Right forelimb (tissue), 1 donor: ENCODE measurements at regions not wholly inside any gene's neighbourhood (a gene's known extent, or its start where the extent isn't known, plus 50 kb on each side); places are given as distances from the start of the nearest gene placed in this dataset.

Experiments used
- DNase-seq: peaks from one replicate; pipeline ENCODE4 v3.0.0-alpha.2; 2018

DNA sequence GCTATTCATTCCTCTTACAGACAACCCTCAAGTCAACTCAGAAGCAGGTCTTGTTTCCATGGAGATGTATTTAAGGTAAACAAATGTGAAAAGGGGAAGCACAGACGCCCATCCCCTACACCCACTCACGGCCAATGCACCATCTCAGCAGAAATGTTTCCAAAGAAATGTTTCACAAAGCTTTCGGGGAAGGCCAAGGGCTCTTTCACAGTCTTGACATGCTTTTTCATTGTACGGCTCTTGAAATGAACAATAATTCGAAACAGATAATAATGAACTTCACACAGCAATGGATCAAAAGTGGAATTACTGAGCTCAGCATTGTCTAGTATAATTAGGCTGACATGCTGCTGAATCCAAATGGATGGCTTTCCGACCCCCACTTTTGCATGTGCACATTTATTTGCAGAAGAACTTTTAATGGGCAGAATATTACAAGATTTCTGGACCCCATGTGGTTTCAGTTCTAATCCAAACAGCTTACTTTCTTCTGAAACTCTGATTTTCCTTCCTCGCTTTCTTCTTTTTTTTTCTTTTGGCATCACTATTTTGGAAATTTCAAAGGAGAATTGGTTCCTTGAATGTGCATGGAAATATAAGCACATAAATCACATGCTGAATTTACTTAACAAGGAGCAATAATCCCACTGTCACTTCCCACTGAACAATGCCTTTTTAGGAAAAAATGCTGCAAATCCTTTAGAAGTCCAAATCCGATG lies 160.9 kb downstream of the SMIM20 start:
- DNase-seq: peak; percentile 61

DNA sequence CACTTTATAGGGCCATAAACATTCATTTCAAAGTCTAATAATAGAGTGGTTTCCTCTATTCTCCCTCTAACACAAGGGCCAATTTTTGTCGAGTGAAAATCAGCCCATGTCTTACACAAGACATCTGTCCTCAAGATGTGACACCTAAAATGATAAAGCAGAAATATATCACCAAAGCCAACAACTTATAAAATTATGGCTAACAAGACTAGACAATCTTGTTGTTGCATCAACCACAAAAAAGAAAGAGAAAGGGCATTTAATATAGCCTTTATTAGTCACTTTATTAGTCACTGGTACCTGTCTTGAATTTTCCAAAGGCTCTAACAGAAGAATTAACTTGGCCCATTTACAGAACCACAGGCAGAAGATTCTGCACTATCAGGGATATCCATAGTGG lies 161.6 kb downstream of the SMIM20 start:
- DNase-seq: no peak

DNA sequence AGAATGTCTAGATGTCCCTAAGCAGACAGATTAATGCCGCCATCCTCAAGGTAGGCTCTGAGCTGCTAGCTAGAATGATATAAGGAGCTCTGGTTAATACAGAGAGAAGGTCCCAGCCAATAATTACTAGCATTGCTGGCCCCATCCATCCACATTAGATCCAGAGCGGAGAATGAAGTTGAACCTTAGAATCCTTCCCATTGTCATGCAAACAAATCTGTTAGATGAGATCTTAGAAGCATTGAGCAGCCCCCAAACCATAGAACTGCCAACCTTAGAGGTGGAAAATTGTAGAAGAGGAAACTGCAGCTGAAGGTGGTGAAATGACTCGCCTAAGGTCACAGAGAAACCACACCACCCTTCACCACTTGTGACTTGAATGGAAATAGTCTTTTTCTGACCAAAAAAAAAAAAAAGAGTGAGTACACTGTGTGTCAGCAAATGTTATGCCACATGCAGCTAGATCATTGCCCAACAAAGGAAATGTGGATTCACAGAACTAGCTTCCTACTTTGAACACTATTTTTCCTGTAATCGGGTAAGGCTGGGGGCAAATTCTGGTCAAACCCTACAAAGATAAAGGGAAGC lies 162.1 kb downstream of the SMIM20 start:
- DNase-seq: no peak

DNA sequence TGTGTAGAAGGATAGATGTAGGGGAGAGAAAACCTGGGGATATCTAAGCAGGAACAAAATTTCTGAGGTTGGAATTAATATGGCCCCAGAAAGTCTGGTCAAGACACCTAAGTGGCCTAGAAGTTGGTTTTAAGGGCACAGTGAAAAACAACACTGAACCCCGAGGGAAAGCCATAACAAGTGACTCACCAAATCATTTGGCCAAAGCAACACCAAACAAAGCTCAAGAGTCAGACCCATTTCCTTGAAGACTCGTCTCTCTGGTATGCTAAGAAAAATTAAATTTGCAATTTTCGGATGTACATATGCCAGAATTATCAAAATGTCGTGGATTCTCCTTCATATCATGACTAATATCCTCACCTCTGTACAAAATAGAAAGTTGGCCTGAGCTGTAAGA lies 162.9 kb downstream of the SMIM20 start:
- no peak for DNase-seq

DNA sequence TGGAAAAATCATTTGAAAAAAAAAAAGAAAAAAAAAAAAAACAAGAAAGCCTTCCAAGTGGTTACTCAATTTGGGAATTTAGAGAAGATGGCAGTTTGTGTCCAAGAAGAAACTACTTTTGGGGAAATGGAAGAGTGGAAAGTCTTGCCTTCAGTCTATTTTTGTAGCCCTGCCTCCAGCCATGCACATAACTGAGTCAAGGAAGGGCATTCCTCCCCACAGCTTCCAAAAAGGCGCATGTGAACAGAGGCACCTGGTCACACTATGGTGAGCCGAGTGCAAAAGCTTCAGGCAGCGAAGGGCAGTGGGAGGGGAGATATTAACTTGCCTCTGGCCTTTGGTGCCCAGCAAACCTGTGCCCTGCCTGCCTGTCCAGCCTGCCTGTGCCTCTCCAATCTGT lies 163.7 kb downstream of the SMIM20 start:
- no peak for DNase-seq

DNA sequence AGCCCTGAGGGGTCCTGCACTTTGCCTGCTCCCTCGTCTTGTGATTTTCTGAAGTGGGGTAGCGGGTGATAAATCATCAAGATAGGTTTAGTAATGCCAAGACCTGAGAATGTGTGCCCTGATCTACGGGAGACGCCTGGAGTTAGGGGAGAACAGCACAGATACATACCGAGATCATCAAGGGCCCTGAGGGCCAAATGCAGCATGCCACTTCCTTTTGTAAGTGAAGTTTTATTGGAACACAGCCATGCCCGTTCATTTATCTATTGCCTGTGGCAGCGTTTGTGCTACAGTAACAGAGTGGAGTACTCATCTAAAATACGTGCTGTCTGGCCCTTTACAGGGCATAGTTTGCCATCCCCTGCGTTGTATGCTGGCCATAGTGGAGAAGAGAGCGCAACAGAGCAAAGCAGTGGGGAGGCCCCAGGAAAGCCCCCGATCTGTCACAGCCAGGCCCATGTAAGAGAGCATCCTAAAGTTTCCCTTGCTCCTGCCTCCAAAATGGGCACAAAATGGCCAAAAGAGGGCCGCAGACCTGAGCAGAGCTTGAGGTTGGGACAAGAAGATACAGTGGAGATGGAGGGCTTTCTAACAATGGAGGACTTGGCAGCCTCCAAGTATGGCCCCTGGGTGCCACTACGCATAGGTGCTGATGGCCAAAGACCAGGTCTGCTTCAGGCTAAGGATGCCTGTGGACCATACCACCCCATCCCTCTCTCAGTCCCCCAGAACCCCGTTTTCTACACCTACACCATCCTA lies 167.0 kb downstream of the SMIM20 start:
- no peak for DNase-seq

DNA sequence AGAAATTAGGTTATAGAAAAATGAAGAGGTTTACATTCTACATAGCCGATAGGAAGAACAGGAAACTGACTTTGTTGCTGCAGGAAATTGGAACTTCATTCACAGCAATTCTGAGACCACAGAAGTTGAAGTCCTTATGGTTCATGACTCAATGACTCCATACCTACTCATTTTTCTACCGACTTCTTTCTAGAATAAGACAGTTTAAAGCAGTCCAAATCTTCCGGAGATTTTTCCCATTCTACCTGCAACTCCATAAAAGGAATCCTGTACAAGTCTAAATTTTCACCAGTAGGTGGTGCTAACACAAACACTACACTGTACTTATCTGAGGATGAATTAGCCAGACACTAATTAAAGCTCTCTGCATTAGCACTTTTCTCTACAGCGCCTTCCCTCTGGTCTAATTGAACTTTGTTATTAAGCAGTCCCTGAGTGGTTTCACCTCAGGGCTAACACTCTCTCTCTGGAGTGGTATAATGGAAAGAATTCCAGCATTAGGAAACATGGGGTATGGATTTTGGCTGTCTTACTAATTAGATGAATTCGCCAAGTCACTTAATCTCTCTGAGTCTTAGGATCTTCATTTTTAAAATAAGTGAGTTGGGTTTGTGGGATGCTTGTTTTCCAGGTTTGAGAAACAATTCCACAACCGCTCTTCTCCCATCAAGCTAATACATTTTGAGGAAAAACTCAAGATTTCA lies 167.9 kb downstream of the SMIM20 start:
- no peak for DNase-seq

DNA sequence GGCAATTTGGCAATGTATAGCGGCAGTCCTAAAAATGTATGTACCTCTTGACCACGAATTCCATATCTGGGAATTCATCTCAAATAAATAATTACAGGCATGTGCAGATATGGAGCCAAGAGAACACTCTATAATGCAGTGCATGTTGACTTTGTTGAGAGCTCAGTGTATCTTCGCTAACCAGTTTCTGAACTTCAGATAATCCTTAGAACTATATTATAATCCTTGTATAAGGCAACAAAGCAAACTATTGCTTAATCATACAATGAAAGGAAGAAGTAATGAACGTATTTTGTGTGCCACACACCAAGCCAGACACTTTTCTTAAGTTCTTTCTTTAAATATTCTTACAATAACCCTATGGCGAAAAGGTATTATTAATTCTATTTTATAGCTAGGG lies 168.5 kb downstream of the SMIM20 start:
- DNase-seq: no peak

DNA sequence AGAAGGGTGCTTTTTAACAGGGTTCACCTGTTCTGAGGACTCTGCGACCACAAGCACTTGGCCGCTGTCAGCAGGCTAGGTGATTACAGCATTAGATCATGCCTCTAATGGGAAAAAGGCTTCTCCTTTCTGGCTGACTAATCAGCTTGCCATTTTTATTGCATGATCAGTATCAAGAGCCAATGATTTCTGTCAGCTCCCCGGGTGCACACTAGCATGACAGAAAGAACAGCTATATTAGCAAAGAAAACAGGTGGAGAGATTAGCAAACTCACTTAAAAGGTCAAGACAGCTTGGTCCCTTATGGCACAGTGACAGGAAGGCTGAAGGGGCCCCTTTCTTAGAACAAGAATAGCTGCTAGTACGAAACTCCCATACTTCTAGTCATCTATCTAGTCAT lies 170.0 kb downstream of the SMIM20 start:
- DNase-seq: no peak

DNA sequence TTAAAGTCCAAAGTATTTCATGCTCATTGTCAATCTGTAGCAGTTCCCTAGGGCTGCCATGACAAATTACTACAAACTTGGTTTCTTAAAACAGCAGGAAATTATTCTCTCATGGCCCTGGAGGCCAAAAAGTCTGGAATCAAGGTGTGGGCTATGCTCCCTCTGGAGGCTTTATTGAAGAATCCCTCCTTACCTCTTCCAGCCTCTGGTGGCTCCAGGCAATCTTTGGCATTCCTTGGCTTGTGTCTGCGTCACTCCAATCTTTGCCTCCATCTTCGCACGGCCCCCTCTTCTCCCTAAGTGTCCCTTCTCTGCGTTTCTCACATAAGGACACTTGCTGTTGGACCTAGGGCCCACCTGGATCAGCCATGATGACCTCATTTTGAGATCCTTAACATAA lies 170.4 kb downstream of the SMIM20 start:
- no peak for DNase-seq

DNA sequence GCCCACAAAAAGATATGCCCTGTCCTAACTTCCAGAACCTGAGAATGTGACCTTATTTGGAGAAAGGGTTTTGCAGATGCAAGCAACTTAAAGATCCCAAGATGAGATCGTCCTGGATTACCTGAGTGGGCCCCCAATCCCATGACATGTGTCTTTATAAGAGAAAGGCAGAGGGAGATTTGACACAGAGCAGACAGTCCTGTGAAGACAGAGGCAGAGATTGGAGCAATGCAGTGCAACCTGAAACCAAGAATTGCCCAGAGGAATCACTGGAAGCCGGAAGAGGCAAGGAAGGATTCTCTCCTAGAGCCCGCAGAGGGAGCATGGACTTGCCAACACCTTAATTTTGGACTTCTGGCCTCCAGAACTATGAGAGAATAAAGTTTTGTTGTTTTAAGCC lies 171.5 kb downstream of the SMIM20 start:
- DNase-seq: no peak

DNA sequence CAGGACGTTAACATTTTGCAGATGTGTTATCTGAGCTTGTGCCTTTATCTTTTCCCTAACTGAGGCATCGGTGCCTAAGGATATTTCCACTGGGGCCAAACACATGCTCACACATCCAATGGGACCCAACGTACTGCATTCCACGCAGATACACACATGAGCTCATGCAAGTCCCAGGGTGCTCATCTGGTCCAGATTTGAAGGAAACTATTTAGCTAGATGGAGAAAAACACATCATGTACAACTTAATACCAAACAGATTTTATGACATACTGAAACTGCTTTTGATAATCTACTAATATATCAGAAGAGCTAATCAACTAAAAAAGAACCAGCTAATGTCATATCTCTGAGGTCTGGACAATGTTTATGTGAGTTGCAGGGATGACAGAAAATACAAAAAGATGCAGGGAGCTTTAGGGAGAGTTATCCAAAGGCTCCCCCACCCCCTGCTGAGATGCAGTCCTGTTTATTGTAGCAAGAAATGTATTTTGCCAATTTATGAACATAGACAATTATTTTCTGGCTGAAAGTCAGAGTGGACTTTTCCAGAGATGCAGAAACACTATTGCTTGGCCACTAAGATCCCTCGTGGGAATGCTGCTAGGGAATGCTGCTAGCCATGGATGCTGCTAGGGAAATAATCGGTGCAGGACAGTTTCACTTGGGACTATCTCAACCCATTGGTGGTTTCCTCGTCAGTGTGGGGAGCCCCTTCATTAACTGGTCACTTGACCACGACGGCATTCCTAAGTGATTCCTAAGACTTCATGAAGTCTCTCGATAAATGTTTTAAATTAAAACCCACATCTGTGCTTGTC lies 172.8 kb downstream of the SMIM20 start:
- no peak for DNase-seq

DNA sequence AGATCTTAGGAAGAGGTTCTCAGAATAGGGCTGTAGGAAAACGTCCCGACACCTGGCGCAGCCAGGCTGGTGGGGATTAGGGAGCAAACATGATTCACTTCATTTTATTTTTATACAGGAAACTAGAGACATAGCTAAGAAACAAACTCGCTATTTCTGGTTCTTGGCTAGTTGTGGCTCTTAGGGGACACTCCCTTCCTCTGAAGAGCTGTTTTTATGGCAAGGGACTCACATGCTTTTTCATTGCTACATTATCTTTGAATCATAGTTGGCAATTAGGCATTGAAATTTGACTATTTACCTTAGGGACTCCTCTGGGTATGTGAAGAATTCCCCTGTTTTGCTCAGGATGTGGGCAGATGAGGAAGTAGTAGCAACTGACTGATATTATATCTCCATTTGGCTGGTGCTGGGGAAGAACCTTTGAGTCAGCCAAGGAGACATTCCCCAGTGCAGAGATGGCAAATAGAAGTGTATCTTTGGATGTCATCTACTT lies 174.5 kb downstream of the SMIM20 start:
- DNase-seq: no peak

DNA sequence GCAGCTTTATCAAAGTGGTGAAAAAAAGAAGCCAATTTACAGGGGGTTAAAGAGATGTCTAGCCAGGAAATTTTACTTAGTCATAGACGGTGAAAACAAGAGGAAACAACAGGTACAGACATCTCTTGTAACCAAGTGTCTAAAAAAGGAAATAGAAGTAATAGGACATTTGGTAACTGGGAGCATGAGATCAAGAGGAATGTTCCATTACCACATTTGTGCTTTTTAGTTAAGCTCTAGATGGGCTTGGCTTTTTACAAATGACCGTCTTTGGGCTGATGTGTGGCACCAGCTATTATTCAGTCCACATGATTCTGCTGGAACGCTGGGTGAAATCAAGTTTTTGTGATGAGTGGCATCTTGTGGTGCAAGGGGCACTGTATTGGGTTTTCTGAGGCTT lies 179.5 kb downstream of the SMIM20 start:
- DNase-seq: no peak

DNA sequence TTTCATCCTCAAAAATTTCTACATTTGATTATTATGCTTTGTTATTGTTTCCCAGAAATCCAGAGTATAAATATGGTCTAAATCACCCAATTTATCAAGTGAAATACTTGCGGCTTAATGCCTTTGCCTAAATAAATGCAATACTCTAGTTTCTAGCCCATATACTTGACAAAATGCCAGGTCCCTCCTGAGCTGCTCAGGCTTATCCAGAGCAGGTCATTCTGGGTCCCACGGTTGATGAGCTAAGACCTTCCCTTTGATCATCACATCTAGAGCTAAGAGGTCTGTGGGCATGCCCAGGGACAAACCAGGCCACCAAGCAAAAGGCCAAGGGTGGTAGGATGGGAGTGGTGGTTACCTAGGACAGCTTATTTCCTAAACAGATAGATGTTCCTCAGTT lies 180.1 kb downstream of the SMIM20 start:
- DNase-seq: no peak

DNA sequence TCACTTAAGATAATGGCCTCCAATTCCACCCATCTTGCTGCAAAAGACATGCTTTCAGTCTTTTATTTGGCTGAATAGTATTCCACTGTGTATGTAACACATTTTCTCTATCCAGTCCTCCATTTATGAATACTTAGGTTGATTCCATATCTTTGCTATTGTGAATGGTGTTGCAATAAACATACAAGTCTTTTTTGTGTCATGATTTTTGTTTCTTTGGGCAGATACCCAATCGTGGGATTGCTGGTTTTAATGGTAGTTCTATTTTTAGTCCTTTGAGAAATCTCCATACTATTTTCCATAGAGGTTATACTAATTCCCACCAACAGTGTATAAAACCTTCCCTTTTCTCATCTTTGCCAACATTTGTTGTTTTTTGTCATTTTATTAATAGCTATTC lies 180.9 kb downstream of the SMIM20 start:
- DNase-seq: no peak

DNA sequence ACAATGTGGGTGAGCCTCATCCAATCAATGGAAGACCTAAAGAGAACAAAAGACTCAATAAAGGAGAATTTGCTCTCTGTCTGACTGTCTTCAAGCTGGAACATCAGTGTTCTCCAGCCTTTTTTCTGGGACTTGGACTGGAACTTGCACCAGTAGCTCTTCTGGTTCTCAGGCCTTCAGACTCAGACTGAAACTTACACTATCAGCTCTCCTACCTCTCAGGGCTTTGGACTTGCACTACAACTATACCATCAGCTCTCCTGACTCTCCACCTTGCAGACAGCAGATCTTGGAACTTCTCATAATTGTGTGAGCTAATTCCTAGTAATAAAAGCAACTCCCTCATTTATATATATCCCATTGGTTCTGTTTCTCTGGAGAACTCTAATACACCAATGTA lies 185.9 kb downstream of the SMIM20 start:
- no peak for DNase-seq

DNA sequence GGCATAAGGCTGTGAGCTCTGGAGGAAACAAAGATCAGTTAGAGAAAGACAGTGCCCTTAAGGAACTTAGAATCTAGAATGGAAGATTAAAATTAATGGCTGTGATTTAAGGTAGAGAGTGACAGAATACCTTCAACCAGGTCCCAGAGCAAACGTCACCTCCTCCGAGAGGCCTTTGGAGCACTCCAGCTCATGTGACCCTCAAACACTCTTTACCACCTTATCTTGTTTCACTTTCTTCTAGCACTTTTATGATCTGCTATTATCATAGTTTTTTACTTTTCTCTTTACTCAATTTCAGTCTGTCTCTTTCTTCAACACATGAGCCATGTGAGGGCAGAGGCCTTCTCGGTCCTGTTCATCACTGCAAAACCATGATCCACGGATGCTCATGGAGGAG lies 187.0 kb downstream of the SMIM20 start:
- DNase-seq: no peak

DNA sequence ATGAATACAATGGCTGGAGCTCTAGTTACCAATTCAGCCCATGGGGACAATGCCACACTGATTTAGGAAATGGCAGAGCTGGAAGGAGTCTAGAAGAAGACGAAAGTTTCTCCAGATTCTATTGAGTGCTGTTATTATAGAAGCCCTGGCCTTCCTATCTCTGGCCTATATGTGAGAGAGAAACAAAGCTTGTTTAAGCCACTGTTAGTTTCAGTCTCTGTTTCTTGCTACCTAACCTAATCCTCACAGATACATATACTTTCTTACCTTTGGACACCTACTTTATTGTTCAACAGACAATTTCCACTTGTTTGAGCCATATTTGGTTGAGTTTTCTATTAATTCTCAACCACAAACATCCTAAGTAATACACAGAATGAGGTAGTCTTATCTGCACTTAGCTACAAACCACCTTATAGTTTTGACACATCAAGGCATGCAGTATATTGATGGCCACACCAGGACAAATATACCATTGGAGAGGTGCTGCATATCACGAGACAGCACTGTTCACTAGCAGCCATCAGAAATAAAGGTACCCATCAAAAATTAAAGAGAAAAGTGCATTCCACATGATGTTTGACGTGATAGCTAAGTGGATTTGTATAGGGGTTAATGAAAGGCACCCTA lies 190.2 kb downstream of the SMIM20 start:
- DNase-seq: no peak

DNA sequence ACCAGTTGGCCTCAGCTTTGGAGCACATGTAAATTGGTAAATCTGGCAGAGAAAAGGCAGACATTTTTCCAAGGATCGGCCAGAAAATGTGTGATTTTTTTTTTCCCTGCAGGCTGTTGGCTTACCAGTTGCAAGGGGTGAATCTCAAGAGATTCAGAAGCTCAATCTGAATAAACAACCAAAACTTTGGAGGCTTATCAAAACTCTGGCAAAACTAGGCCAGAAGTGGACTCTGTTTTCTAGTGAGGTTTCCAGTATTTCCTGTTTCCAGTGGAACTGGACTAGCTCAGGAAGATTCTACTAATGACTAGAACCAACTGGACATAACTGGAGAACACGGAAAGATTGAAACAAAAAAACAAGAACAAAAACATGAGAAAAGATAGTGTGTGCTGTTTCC lies 191.3 kb downstream of the SMIM20 start:
- no peak for DNase-seq

DNA sequence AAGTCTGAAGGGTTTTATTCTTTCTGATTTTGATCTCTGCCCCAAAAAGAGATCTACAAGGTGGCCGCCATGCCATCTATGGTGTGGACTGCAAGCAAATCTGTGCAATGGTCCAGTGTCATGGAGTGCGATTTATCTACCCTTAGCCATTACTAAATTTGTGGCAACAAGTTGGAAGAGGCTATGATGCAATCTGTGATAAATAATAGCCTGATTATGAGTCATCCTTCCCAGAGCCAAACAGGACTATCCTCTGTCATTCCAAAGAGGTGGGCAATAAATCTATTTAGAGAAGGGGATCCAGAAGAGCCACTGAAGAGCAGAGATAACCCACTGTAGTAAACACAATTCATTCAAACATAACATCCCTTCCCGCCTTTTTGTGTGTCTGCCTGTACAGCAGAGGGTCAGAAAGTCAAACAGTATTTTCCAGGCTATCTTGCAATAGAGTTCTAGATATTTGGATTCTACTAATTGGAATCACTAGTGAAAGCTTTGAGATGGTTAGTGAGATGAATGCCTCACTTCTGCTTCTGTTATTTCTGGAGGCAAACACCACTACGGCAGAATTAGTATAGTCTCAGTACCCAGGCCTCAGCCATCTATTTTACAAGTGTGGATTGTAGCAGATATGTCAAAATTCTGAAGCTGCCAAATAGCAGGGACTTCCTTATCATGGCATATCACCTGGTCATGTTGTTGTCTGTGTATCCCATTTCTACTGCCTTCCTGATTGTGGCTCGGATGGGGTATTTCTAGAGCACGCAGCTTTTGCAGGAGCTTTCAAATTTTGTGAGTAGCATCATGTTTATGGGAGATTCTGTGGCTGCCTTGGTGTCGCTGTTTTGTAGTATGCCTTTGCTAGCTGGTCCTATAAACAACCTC lies 192.0 kb downstream of the SMIM20 start:
- no peak for DNase-seq
